ENCODE measurements at regions not wholly inside any gene's neighbourhood (a gene's known extent, or its start where the extent isn't known, plus 50 kb on each side); places are given as distances from the start of the nearest gene placed in this dataset.

DNA sequence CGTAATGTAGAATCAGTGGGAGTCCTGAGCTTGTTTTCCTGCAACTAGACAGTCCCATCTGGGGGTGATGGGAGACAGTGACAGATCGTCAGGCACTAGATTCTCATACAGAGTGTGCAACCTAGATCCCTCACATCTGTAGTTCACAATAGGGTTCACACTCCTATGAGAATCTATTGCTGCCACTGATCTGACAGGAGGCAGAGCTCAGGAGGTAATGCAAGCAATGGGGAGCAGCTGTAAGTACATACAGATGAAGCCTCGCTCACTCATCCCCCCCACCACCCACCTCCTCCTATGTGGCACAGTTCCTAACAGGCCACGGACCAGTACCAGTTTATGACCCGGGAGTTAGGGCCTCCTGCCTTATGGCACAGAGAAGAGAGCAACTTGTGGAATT is 116.2 kb upstream of the PIK3R1 start:
- H3K36me3 ChIP-seq (ENCODE audit: control insufficient read depth, low read length): no peaks in the 10 kb centered on the region
- H3K9me2 ChIP-seq (replicated peaks; ENCODE audit: control insufficient read depth, low read length): no peaks in the 10 kb centered on the region
- H3K79me2 ChIP-seq (ENCODE audit: control insufficient read depth, low read length): no peaks in the 10 kb centered on the region
- no peak overlapping the region for H3K4me3 ChIP-seq (ENCODE audit: low read length)
- H3F3A ChIP-seq (ENCODE audit: control insufficient read depth, insufficient read depth): no peaks in the 10 kb centered on the region
- no peaks in the 10 kb centered on the region for H3K27me3 ChIP-seq (ENCODE audit: control insufficient read depth, low read length)
- no peak overlapping the region for H3K27ac ChIP-seq (ENCODE audit: low read depth, low read length)
- TF ChIP-seq, protein P1, sequence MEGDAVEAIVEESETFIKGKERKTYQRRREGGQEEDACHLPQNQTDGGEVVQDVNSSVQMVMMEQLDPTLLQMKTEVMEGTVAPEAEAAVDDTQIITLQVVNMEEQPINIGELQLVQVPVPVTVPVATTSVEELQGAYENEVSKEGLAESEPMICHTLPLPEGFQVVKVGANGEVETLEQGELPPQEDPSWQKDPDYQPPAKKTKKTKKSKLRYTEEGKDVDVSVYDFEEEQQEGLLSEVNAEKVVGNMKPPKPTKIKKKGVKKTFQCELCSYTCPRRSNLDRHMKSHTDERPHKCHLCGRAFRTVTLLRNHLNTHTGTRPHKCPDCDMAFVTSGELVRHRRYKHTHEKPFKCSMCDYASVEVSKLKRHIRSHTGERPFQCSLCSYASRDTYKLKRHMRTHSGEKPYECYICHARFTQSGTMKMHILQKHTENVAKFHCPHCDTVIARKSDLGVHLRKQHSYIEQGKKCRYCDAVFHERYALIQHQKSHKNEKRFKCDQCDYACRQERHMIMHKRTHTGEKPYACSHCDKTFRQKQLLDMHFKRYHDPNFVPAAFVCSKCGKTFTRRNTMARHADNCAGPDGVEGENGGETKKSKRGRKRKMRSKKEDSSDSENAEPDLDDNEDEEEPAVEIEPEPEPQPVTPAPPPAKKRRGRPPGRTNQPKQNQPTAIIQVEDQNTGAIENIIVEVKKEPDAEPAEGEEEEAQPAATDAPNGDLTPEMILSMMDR (IDR thresholded peaks at IDR 0.05; ENCODE audit: low read depth, low read length, poor library complexity, severe bottlenecking): no peak
- TF ChIP-seq EZH2phosphoT487 (IDR thresholded peaks at IDR 0.05; ENCODE audit: borderline replicate concordance, low read length): no peak
- no peak overlapping the region for H3K4me2 ChIP-seq (ENCODE audit: low read length)
- H4K20me1 ChIP-seq (ENCODE audit: control insufficient read depth, insufficient read depth, low read depth, low read length): no peaks in the 10 kb centered on the region
- H3K4me1 ChIP-seq (ENCODE audit: control insufficient read depth, low read length): no peaks in the 10 kb centered on the region
- H3K9me3 ChIP-seq (ENCODE audit: control insufficient read depth, insufficient read depth, low read length): no peaks in the 10 kb centered on the region

GRCh38 chr5:68093455-68094159 is 121.9 kb upstream of the PIK3R1 start:
- Histone ChIP-seq H3K9me2 (replicated peaks; ENCODE audit: control insufficient read depth, low read length) (no peaks in the 10 kb centered on the region), H3K4me2 (ENCODE audit: low read length) (no peak overlapping the region), H3K9me3 (ENCODE audit: control insufficient read depth, insufficient read depth, low read length) (no peaks in the 10 kb centered on the region), H3K27ac (ENCODE audit: low read depth, low read length) (no peak overlapping the region), H3K36me3 (ENCODE audit: control insufficient read depth, low read length) (no peaks in the 10 kb centered on the region), H4K20me1 (ENCODE audit: control insufficient read depth, insufficient read depth, low read depth, low read length) (no peaks in the 10 kb centered on the region), H3K27me3 (ENCODE audit: control insufficient read depth, low read length) (no peaks in the 10 kb centered on the region), H3K79me2 (ENCODE audit: control insufficient read depth, low read length) (no peaks in the 10 kb centered on the region), H3F3A (ENCODE audit: control insufficient read depth, insufficient read depth) (no peaks in the 10 kb centered on the region), H3K4me3 (ENCODE audit: low read length) (no peak overlapping the region), H3K4me1 (ENCODE audit: control insufficient read depth, low read length) (no peaks in the 10 kb centered on the region)
- no peak for TF ChIP-seq EZH2phosphoT487 (IDR thresholded peaks at IDR 0.05; ENCODE audit: borderline replicate concordance, low read length)
- TF ChIP-seq, protein P1 (IDR thresholded peaks at IDR 0.05; ENCODE audit: low read depth, low read length, poor library complexity, severe bottlenecking): no peak

DNA sequence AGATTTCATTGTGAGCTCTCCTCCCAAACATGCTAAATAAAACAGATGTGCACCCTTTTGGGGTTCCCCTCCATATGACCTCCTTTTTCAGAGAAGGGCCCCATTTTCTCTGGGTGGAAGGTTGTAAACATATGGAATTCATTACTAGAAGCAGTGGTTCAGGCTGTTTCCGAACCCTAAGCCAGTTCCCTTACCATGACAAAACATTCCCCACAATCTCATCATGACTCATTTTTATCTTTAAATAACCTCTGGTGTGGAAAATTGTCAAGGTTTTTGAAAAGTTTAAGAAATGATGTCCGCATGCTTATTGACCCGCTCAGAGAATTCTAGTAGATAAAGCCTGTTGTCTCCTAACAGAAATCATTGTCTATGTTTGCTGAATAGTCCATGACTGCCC is 127.3 kb upstream of the PIK3R1 start:
- TF ChIP-seq EZH2phosphoT487 (IDR thresholded peaks at IDR 0.05; ENCODE audit: borderline replicate concordance, low read length): no peak
- TF ChIP-seq, protein P1 (IDR thresholded peaks at IDR 0.05; ENCODE audit: low read depth, low read length, poor library complexity, severe bottlenecking): no peak
- H3K9me3 ChIP-seq (ENCODE audit: control insufficient read depth, insufficient read depth, low read length): no peaks in the 10 kb centered on the region
- no peaks in the 10 kb centered on the region for H3K9me2 ChIP-seq (replicated peaks; ENCODE audit: control insufficient read depth, low read length)
- H3K4me3 ChIP-seq (ENCODE audit: low read length): no peak overlapping the region
- H3K36me3 ChIP-seq (ENCODE audit: control insufficient read depth, low read length): no peaks in the 10 kb centered on the region
- H4K20me1 ChIP-seq (ENCODE audit: control insufficient read depth, insufficient read depth, low read depth, low read length): no peaks in the 10 kb centered on the region
- peaks cover 5% of the 10 kb centered on the region; the same call in 1 of the 2 replicates for H3K4me1 ChIP-seq (ENCODE audit: control insufficient read depth, low read length)
- H3K27ac ChIP-seq (ENCODE audit: low read depth, low read length): no peak overlapping the region
- H3F3A ChIP-seq (ENCODE audit: control insufficient read depth, insufficient read depth): no peaks in the 10 kb centered on the region
- H3K4me2 ChIP-seq (ENCODE audit: low read length): no peak overlapping the region
- H3K79me2 ChIP-seq (ENCODE audit: control insufficient read depth, low read length): no peaks in the 10 kb centered on the region
- no peaks in the 10 kb centered on the region for H3K27me3 ChIP-seq (ENCODE audit: control insufficient read depth, low read length)

Data from DOHH2 (cell line).